Lower leg skin (tissue), 4 donors: ENCODE measurements at regions not wholly inside any gene's neighbourhood (a gene's known extent, or its start where the extent isn't known, plus 50 kb on each side); places are given as distances from the start of the nearest gene placed in this dataset.

Experiments
- DNase-seq, 2 donors: peaks; one replicate each; pipeline ENCODE4 v3.0.0-alpha.2; 2019; ENCODE audit warnings: low spot score in 2 of 2
- H3K4me3 ChIP-seq: fragments of 200-600 bp; sonication (generic); 2 replicates; pipeline ENCODE4 v1.5.1; 2017; ENCODE audit warnings: mild to moderate bottlenecking, low read depth; ENCODE audit not compliant: poor library complexity, severe bottlenecking
- POLR2A ChIP-seq, 2 donors: fragments of 450-650 bp; IDR thresholded peaks; one replicate each; pipeline ENCODE4 v1.6.1; 2016 to 2017; ENCODE audit warnings: antibody characterized with exemption in 2 of 2, mild to moderate bottlenecking in 1 of 2, moderate library complexity in 1 of 2
- WGBS, 2 donors: methylation state at CpG; one replicate each; pipeline ENCODE4 v1.1.5; 2018; 5-methylcytosine and 5-hydroxymethylcytosine counted together
- intact Hi-C: fragments of 100-400 bp; cut with DNase I; formaldehyde crosslinking; loops from one replicate; pipeline ENCODE4 v1.15.0; 2023; ENCODE audit warnings: low total_unique reads
- TF ChIP-seq, protein P1 (sequence below), 3 donors: fragments of 450-650 bp; IDR thresholded peaks; one replicate each; pipeline ENCODE4 v1.5.1; 2016; ENCODE audit warnings: antibody characterized with exemption in 3 of 3, mild to moderate bottlenecking in 3 of 3, moderate library complexity in 2 of 3

DNA sequence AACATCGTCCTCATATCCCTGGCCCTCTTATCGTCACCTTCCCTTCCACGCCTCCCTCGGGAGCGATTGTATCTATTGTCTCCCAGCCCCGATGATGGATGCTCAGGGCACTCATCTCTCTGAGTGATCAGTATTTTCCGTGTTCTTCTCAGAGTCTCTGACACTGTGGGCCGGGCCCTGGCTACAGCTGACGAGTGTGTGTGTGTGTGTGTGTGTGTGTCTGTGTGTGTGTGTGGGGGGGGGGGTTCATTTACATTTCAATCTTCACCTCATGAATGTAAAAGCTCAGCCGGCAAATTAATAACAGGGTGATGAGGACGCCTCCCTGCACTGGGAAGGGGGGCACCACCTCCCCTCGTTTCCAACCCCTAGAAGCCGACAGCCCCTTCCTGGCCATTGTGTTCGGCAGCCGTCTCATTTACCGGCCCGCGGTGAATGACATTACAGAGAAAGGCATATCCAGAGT lies 159.5 kb downstream of the SHOX start:
- WGBS, 2 donors: 31 to 34% methylated on average over 18 of the region's 18 CpGs
- H3K4me3 ChIP-seq: no peak overlapping the region
- DNase-seq: peak in 1 of 2 donors; percentile 58
- TF ChIP-seq, protein P1, sequence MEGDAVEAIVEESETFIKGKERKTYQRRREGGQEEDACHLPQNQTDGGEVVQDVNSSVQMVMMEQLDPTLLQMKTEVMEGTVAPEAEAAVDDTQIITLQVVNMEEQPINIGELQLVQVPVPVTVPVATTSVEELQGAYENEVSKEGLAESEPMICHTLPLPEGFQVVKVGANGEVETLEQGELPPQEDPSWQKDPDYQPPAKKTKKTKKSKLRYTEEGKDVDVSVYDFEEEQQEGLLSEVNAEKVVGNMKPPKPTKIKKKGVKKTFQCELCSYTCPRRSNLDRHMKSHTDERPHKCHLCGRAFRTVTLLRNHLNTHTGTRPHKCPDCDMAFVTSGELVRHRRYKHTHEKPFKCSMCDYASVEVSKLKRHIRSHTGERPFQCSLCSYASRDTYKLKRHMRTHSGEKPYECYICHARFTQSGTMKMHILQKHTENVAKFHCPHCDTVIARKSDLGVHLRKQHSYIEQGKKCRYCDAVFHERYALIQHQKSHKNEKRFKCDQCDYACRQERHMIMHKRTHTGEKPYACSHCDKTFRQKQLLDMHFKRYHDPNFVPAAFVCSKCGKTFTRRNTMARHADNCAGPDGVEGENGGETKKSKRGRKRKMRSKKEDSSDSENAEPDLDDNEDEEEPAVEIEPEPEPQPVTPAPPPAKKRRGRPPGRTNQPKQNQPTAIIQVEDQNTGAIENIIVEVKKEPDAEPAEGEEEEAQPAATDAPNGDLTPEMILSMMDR (IDR thresholded peaks at IDR 0.05): no peak
- no peak for TF ChIP-seq POLR2A (IDR thresholded peaks at IDR 0.05)
- intact Hi-C loops: no loop called here

DNA sequence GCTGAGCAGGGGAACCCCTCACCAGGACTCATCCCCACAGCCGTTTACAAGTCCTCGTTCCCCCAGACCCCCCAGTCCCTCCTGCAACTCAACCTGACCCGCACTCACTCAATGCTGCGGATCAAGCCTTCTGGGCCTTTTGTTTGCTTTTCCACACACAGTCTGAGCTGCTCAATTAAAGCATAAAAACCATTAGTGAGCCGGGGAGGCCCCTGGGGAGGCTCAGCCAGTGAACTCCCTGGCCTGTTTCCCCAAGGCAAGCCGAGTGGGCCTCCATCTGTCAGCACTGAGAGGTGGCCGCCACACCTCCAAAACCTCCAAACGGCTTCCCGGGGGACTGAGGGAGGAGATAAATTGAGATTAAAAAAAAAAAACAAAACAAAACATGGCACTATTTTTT lies 158.5 kb downstream of the SHOX start:
- no peak overlapping the region for H3K4me3 ChIP-seq
- intact Hi-C loops: no loop called here
- WGBS, 2 donors: 57 to 59% methylated on average over 9 of the region's 9 CpGs
- DNase-seq: peak in 1 of 2 donors; percentile 52
- TF ChIP-seq, protein P1 (IDR thresholded peaks at IDR 0.05): no peak
- no peak for TF ChIP-seq POLR2A (IDR thresholded peaks at IDR 0.05)

DNA sequence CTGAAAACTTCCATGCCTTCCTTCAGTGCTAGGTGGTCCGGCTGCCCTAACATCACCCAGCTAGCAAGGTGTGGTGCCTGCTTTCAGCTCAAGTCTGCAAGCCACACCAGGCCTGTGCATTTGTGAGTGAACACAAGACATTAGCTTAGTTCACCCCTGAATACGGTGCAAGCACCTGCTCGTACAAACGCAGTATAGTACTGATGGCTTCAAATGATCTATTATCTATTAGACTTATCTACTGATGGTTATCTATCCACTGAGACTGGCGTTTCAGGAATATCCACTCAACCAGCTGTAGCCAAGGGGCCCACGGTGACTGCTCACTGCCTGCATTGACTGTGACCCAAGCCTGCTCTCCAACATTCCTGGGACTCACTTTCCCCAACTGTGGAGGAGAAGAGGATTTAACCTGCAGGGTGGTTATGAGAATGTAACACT lies 155.9 kb downstream of the SHOX start:
- TF ChIP-seq POLR2A (IDR thresholded peaks at IDR 0.05): no peak
- TF ChIP-seq, protein P1 (IDR thresholded peaks at IDR 0.05): no peak
- no peak for DNase-seq
- intact Hi-C loops: no loop called here
- WGBS, 2 donors: 44 to 53% methylated on average over 6 of the region's 6 CpGs
- H3K4me3 ChIP-seq: no peak overlapping the region

DNA sequence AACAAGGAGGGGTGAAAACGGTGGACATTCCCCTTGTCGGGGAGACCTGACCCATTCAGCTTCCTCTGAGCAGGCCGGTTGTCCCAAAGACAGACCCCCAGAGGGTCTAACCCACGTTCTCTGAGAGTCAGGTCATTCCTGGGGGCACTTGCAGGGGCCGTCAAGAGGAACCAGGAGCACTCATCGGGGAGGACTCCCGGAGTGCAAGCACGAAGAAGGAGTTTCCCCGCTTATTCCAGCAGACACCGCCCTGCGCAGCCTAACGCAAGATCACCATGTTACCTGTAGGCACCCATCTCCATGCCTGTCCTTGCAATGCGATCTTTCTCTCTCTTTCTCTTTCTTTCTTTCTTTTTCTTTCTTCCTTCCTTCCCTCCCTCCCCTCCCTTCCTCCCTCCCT lies 154.2 kb downstream of the SHOX start:
- intact Hi-C loops: no loop called here
- no peak for TF ChIP-seq POLR2A (IDR thresholded peaks at IDR 0.05)
- TF ChIP-seq, protein P1 (IDR thresholded peaks at IDR 0.05): no peak
- no peak overlapping the region for H3K4me3 ChIP-seq
- no peak for DNase-seq
- WGBS, 2 donors: 86% methylated on average over 13 of the region's 13 CpGs; no CpG with 5 or more reads in 1 of the 2 donors

DNA sequence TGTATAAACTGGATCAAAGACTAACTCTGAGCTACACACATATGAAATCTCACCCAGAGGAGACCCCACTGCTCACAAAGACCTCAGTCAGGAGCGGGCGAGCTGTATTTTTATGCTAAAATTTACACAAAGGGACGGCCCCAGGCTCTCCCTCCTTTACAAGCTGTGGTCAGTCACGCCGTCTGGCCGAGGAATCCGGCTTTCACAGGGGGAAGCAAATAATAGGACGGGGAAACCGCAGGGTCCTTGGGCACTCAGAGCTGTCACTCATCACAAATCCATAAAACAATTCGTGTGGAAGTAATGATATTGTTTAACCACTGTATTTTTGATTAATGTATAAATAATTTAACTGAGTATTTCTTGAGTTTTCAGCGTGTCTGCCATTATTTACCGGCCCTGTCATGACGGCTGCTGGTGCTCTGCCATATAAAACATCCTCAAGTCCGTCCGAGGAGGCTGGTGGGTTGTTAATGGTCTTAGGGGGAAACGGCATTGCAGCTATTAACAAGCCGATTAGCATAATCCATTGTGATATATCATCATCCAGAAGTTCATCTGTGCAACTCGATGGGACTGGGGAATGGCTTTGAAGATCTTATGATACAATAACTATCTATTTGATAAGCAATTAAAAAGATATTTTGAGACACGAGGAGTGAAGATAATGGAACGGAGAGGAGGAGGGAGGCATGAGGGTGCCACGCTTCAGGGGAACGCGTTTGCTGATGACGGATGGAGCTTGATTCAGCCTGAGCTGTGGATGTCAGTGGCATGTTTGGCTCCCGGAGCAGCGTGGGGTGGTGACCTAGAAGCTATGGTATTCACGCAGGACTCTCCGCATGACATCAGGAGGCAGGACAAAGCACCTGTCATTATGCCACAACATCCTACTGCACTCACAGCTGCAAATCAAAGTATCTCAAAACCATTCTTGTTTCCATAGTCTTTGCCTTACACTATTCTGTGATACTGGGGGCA lies 150.9 kb downstream of the SHOX start:
- no peak for DNase-seq
- 22 to 37% methylated on average over 28 of the region's 28 CpGs for WGBS, 2 donors
- H3K4me3 ChIP-seq: no peak overlapping the region
- intact Hi-C loops: no loop called here
- TF ChIP-seq, protein P1 (IDR thresholded peaks at IDR 0.05): no peak
- TF ChIP-seq POLR2A (IDR thresholded peaks at IDR 0.05): no peak
